GM03348 (cell line): ENCODE measurements at regions not wholly inside any gene's neighbourhood (a gene's known extent, or its start where the extent isn't known, plus 50 kb on each side); places are given as distances from the start of the nearest gene placed in this dataset.
A peak's percentile ranks its signal among the peaks of the same experiment; 100 is the strongest.
"Not testable (repeated sequence)": the region's sequence is repeated elsewhere in the genome, so short reads cannot be mapped to it uniquely, and the experiment has no call there.

Experiments used
- DNase-seq: peaks from one replicate; pipeline ENCODE4 v3.0.0; 2012; ENCODE audit warnings: low spot score

DNA sequence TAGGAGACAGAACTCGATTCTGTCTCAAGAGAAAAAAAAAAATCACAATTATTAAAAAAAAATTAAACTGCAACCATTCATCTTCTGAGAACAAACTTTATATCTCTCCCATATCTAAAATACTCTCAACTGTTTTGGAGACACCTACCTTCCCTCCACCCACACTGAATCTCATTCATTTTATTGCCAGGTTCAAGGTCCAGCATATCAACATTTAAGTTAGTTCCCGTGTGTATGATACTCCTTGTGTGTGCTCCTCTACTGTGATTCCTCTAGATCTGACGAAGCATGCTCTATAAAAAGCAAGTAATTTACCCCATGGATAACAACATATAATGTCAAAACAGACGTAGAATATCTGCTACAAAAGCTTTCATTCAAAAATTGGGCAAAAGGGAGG, 351.8 kb upstream of the SORCS1 start:
- DNase-seq, result no peak

GRCh38 chr10:107504011-107504410, 339.5 kb upstream of the SORCS1 start:
- not testable (repeated sequence) for DNase-seq

DNA sequence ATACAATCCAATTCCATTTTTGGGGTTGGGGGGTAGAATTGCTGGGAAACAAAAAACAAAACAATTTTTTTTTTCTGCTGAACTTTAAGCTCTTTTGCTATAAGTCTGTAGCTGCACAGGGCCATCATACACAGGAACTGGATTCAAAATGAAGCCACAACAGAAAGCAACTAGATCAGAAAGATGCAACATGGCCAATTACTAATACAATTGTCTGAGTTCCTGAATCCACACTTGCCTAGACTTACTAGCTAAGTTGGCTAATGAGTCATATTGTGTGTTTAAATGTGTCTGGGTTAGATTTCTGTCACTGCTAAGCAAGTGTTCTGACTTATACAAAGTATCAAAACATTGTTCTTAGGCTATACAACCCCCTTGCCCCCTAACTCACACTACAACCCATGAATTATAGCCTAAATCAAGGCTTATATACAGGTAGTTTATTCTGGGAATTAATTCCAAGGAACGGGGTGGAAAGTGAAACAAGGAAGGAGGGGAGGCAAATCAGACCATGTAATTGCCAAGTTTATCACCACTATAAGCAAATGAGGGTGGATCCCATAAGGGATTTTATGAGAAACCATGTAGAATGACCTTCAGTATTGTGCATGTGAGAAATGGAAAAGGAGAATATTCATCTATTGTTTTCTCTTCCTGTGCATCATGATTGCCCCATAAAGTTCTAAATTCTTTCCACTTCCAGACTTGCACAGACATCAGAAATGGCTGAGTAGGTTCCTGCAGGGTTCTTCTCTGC, 337.9 kb upstream of the SORCS1 start:
- DNase-seq, result no peak

GRCh38 chr10:107498983-107499382, 334.5 kb upstream of the SORCS1 start:
- no peak for DNase-seq

DNA sequence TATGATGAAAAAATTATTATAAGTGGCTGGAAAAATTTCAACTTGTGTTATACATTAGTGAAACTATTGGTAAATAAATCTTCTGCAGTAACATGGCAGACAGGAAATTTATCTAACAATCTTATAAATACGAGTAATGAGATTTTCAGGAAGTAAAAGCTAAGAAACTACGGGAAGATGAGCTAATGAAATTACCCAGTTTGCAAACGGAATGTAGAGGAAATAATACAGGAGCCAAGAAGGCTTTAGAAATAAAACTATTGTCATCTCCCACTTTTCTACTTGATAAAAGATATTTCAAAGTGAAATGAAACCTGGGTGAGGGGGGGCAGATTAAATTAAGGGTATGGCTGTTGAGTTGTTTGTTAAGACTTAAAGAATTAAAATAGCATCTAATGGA, 332.5 kb upstream of the SORCS1 start:
- DNase-seq, result no peak

DNA sequence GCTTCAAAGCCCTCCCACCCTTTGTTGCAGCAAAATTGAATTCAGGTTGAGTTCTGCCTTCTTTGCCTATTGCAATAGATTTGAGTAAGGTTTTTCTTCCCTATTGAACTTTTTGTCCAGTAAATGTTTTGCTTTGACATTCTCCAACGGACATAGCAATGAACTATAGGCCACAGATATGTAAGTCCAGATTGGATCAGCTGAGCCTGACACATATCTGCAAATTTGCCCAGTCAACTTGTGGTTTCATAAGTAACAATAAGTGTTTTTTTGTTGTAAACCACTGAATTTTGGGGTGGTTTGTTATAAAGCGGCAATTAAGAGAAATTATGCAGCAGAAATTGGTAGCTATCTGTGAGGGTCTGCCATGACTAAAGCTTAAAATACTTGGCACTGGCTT, 332.1 kb upstream of the SORCS1 start:
- DNase-seq, result peak; percentile 3

DNA sequence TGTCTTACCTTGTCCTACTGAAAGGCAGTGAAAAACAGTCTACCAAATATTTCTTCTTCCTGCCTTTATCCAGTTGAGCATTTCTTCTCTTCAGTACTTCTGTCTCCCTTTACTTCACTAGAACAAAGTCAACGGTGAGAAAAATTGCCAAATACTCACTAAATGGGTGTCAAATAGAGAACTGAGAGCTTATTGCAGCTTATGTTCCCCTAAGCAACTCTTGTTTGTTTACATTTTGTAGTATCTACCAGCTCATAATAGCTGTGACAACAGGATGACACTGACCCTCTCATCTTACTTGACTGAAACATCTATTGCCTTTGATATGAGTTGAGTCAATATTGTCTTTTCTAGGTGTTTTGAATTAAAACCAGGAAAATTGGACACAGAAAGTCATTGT, 327.9 kb upstream of the SORCS1 start:
- no peak for DNase-seq

- DNase-seq, result no peak
Measured at GRCh38 chr10:107490389-107490788, 325.9 kb upstream of the SORCS1 start.

- no peak for DNase-seq
Measured at GRCh38 chr10:107487284-107487683, 322.8 kb upstream of the SORCS1 start.

DNA sequence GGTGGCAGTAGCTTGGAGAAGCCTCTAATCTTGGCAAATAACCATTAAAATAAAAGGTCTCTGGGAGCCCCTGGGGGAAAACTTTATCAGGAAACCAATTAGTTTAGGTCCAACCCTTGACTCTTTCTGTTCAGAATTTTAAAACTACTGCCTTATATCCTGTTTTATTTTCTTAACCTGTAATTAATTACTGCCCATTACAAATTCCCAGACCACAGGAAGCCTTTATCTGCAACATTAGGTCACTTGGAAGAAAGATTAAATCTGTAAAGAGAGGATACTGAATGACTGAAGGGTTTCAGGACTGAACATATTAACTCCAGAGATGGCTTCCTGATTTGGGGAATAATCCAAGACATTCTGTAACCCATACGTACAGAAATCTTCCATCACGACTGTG, 320.5 kb upstream of the SORCS1 start:
- no peak for DNase-seq

DNA sequence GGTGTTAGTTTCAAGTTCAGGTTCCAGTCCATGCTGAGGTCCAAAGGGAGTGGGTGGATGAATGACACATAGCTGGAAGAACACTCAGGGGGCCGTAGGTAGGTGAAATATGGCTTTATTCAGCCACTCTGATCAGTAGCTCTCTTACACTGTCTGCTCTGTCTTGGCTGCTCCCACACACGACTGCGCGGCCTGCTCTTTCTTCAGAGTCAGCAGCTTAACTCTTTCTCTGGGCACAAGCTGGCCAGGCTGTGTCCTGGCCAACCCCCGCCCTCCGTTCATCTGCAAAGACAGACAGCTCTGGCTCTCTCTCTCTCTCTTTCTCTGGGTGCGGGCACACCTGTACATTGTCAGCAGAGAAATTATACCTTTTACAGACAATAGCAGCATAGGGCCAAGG, 317.4 kb upstream of the SORCS1 start:
- no peak for DNase-seq

- DNase-seq, result no peak
Measured at GRCh38 chr10:107481224-107481623, 316.7 kb upstream of the SORCS1 start.

DNA sequence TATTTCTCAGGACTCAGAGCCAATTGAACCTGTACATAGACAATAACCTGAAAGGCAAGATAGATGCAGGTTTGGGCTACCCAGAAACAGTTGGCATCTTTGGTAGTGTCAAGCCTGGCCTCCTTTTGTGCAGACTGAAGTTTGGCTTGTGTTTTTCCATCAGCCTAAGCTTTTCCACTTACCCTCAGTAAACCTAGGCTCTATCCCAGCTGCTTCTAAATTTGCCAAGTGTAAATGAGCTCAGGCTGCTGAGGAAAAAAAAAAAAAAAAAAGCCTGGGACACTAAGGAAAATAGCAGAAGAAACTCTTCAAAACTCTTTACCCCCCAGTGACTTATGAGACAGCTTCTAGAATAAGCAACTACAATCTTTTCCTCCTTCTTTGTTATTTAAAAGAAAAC, 316.3 kb upstream of the SORCS1 start:
- no peak for DNase-seq

GRCh38 chr10:107477266-107477665, 312.8 kb upstream of the SORCS1 start:
- no peak for DNase-seq

GRCh38 chr10:107476408-107476807, 311.9 kb upstream of the SORCS1 start:
- no peak for DNase-seq

GRCh38 chr10:107474650-107475049, 310.1 kb upstream of the SORCS1 start:
- DNase-seq, result no peak

- no peak for DNase-seq
Measured at GRCh38 chr10:107473225-107473624, 308.7 kb upstream of the SORCS1 start.

GRCh38 chr10:107471911-107472310, 307.4 kb upstream of the SORCS1 start:
- DNase-seq, result no peak

GRCh38 chr10:107453561-107453960, 289.1 kb upstream of the SORCS1 start:
- DNase-seq, result no peak

DNA sequence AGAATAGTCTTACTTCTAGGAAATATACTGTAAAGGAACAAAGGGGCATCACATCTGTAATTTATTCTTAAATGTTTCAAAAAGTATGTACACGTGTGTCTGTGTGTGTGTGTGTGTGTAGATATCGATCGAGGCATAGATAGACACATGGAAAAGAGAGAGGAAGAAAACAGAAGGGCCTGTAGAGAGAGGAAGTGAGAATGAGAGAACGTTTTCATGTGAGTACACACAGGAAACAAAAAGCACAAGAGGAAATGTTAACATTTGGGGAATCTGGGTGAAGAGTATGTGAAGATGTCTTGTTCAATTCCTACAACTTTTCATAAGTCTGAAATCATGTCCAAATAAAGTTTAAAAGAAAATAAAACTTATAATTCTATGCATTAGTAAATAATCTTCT, 286.5 kb upstream of the SORCS1 start:
- no peak for DNase-seq

DNA sequence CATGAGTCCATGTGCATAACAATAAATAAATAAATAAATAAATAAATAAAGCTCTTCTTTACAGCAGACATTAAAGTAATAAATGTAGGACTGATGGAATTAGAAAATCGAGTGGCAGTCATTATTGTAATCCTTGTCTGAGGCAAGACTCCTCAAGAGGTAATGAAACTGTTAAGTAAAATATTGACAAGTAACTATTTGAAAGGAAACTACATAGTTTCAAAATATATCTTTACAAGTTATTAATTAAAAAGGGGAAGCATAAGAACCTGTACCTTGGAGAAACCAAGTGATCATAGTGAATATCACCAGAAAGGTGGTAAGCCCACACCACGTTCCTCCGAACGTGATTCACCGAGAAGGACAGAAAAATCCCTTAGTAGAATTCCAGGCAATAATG, 285.6 kb upstream of the SORCS1 start:
- no peak for DNase-seq

- no peak for DNase-seq
Measured at GRCh38 chr10:107444443-107444842, 279.9 kb upstream of the SORCS1 start.

GRCh38 chr10:107443813-107444212, 279.3 kb upstream of the SORCS1 start:
- no peak for DNase-seq

DNA sequence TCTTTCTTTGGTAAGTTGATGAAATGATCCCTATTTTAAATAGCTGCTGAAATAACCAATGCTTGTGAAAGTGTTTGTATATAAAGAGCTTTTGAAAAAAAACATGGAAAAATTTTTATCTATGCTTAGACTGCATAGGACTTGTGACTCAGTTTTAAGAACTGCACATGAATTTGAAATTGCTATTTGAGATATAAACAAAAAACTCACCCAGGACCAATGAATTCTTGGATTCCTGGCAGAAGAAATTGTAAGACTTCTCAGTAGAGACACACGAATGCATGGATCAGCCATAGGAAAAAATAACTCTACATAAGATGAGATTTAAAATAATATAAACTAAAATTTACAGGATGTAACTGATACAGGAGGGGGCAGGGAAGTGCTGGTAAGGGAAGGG, 278.8 kb upstream of the SORCS1 start:
- DNase-seq, result no peak
